Spleen (tissue), 11 donors: ENCODE measurements at regions not wholly inside any gene's neighbourhood (a gene's known extent, or its start where the extent isn't known, plus 50 kb on each side); places are given as distances from the start of the nearest gene placed in this dataset.

ENCODE experiments used
- DNase-seq: peaks from one replicate; pipeline ENCODE4 v3.0.0-alpha.2; 2020
- H3K27ac ChIP-seq, 8 donors: fragments of 200-600 bp; sonication (generic) in 7 of 8; 1 replicate in 4 of 8; 2 replicates in 4 of 8; pipeline versions ENCODE4 v1.5.0 to v1.8.0; 2016 to 2021; ENCODE audit warnings: inconsistent platforms in 4 of 8, mild to moderate bottlenecking in 4 of 8, moderate library complexity in 1 of 8
- H3K27me3 ChIP-seq, 7 donors: fragments of 200-600 bp; sonication (generic) in 6 of 7; replicated peaks in 1 of 7; 1 replicate in 4 of 7; 2 replicates in 3 of 7; pipeline versions ENCODE4 v1.5.0 to v1.8.0; 2016 to 2021; ENCODE audit warnings: inconsistent platforms in 3 of 7, mild to moderate bottlenecking in 1 of 7
- H3K36me3 ChIP-seq, 6 donors: fragments of 200-600 bp; sonication (generic) in 5 of 6; 1 replicate in 4 of 6; 2 replicates in 2 of 6; pipeline versions ENCODE4 v1.5.0 to v1.8.0; 2016 to 2021; ENCODE audit warnings: inconsistent platforms in 2 of 6
- H3K4me1 ChIP-seq, 6 donors: fragments of 200-600 bp; sonication (generic) in 5 of 6; 1 replicate in 3 of 6; 2 replicates in 3 of 6; pipeline versions ENCODE4 v1.5.0 to v1.8.0; 2016 to 2021; ENCODE audit warnings: inconsistent platforms in 3 of 6
- H3K4me3 ChIP-seq, 8 donors: fragments of 200-600 bp; sonication (generic) in 7 of 8; 1 replicate in 4 of 8; 2 replicates in 4 of 8; pipeline versions ENCODE4 v1.5.0 to v1.8.0; 2016 to 2021; ENCODE audit warnings: inconsistent platforms in 4 of 8, mild to moderate bottlenecking in 4 of 8, moderate library complexity in 2 of 8
- H3K9me3 ChIP-seq, 8 donors: fragments of 200-600 bp; sonication (generic) in 7 of 8; 1 replicate in 4 of 8; 2 replicates in 4 of 8; pipeline versions ENCODE4 v1.5.0 to v1.8.0; 2016 to 2021; ENCODE audit warnings: inconsistent platforms in 4 of 8
- CTCF ChIP-seq, 11 experiments: fragments of 200-600 bp in 7 of 11; fragments of 450-650 bp in 4 of 11; sonication (generic) in 4 of 11; IDR thresholded peaks in 8 of 11; conservative IDR thresholded peaks in 3 of 11; 1 replicate in 7 of 11; 2 replicates in 4 of 11; pipeline versions ENCODE4 v1.4.0 to v1.8.0; 2016 to 2021; ENCODE audit warnings: antibody characterized with exemption in 11 of 11, inconsistent platforms in 4 of 11, mild to moderate bottlenecking in 1 of 11
- POLR2A ChIP-seq, 3 donors: fragments of 450-650 bp; IDR thresholded peaks; one replicate each; pipeline ENCODE4 v1.5.1; 2017; ENCODE audit warnings: antibody characterized with exemption in 3 of 3, mild to moderate bottlenecking in 1 of 3
- POLR2AphosphoS5 ChIP-seq, 3 donors: sonication (generic); formaldehyde crosslinking; IDR thresholded peaks; one replicate each; pipeline ENCODE4 v1.5.1; 2017; ENCODE audit warnings: antibody characterized with exemption in 3 of 3
- WGBS, 5 donors: extraction: QIAGEN DNeasy Blood & Tissue Kit in 3 of 5; methylation state at CpG; one replicate each; pipeline versions ENCODE4 v1.1.5 to v1.1.7; 2013 to 2018; 5-methylcytosine and 5-hydroxymethylcytosine counted together
- intact Hi-C: fragments of 100-400 bp; cut with DNase I; formaldehyde crosslinking; loops from one replicate; pipeline ENCODE4 v1.15.0; 2023; ENCODE audit warnings: low total_unique reads
- donor health status: healthy with polysubstance abuse.
- donor health status: DM: no; HTN: no; CAD: no; lungs with moderate emphysema.
- donor health status: DM: no; HTN: no; CAD: no.
- donor health status: Bipolar disorder and iron deficiency.
- donor health status: healthy.
- donor health status: DM: no; HTN: no; CAD: no.
- donor health status: DM: yes; HTN: yes; CAD: no.

- no peaks in the 10 kb centered on the region for H3K36me3 ChIP-seq
- H3K27me3 ChIP-seq, result peaks cover 0 to 20% (median 0%) of the 10 kb centered on the region in 7 donors
- no peak overlapping the region for H3K27ac ChIP-seq
- H3K9me3 ChIP-seq, result no peaks in the 10 kb centered on the region
- WGBS, 5 donors, result 66 to 74% (median 71%) methylated on average over 8 of the region's 8 CpGs
- TF ChIP-seq CTCF (IDR thresholded peaks at IDR 0.05 in 8 of 11, conservative IDR thresholded peaks at IDR 0.05 in 3 of 11) (no peak), POLR2A (IDR thresholded peaks at IDR 0.05) (no peak), POLR2AphosphoS5 (IDR thresholded peaks at IDR 0.05) (no peak)
- H3K4me1 ChIP-seq, result peaks cover 0 to 16% (median 0%) of the 10 kb centered on the region in 6 donors
- intact Hi-C loops, result no loop called here
- DNase-seq, result no peak
- H3K4me3 ChIP-seq, result no peak overlapping the region
Measured at GRCh38 chr7:131845573-131846314, 289.3 kb upstream of the PODXL start.

- DNase-seq, result no peak
- 43 to 61% (median 47%) methylated on average over 3 of the region's 3 CpGs for WGBS, 5 donors
- intact Hi-C loops, result no loop called here
- no peak for TF ChIP-seq CTCF (IDR thresholded peaks at IDR 0.05 in 8 of 11, conservative IDR thresholded peaks at IDR 0.05 in 3 of 11)
- no peak for TF ChIP-seq POLR2A (IDR thresholded peaks at IDR 0.05)
- TF ChIP-seq POLR2AphosphoS5 (IDR thresholded peaks at IDR 0.05), result no peak
- Histone ChIP-seq H3K4me3 (no peak overlapping the region), H3K4me1 (peaks cover 0 to 16% (median 0%) of the 10 kb centered on the region in 6 donors), H3K9me3 (no peaks in the 10 kb centered on the region), H3K27me3 (peaks cover 0 to 14% (median 0%) of the 10 kb centered on the region in 7 donors), H3K36me3 (no peaks in the 10 kb centered on the region), H3K27ac (no peak overlapping the region)
Measured at GRCh38 chr7:131844369-131844768, 287.9 kb upstream of the PODXL start.

- H3K27me3 ChIP-seq, result peaks cover 0 to 10% (median 0%) of the 10 kb centered on the region in 7 donors
- intact Hi-C loops, result no loop called here
- 42 to 61% (median 48%) methylated on average over 10 of the region's 10 CpGs for WGBS, 5 donors
- H3K27ac ChIP-seq, result no peak overlapping the region
- H3K9me3 ChIP-seq, result no peaks in the 10 kb centered on the region
- no peak for TF ChIP-seq CTCF (IDR thresholded peaks at IDR 0.05 in 8 of 11, conservative IDR thresholded peaks at IDR 0.05 in 3 of 11)
- TF ChIP-seq POLR2A (IDR thresholded peaks at IDR 0.05), result no peak
- TF ChIP-seq POLR2AphosphoS5 (IDR thresholded peaks at IDR 0.05), result no peak
- DNase-seq, result no peak
- no peaks in the 10 kb centered on the region for H3K36me3 ChIP-seq
- no peak overlapping the region for H3K4me3 ChIP-seq
- H3K4me1 ChIP-seq, result peaks cover 0 to 16% (median 0%) of the 10 kb centered on the region in 6 donors
Measured at GRCh38 chr7:131843898-131844331, 287.5 kb upstream of the PODXL start.

GRCh38 chr7:131839967-131840690 lies 283.7 kb upstream of the PODXL start:
- Histone ChIP-seq H3K4me3 (no peak overlapping the region), H3K9me3 (no peaks in the 10 kb centered on the region), H3K4me1 (peaks cover 0 to 16% (median 0%) of the 10 kb centered on the region in 6 donors), H3K27ac (no peak overlapping the region), H3K27me3 (peaks cover 0 to 16% (median 0%) of the 10 kb centered on the region in 7 donors), H3K36me3 (no peaks in the 10 kb centered on the region)
- 61 to 71% (median 68%) methylated on average over 4 of the region's 4 CpGs for WGBS, 5 donors
- intact Hi-C loops, result no loop called here
- DNase-seq, result no peak
- no peak for TF ChIP-seq POLR2AphosphoS5 (IDR thresholded peaks at IDR 0.05)
